Panc1 (cell line): ENCODE measurements at regions not wholly inside any gene's neighbourhood (a gene's known extent, or its start where the extent isn't known, plus 50 kb on each side); places are given as distances from the start of the nearest gene placed in this dataset.

Experiments
- ATAC-seq: fragments of 200-7000 bp; cut with Tn5 transposase; 2 replicates; pipeline ENCODE4 v1.9.1; 2020; ENCODE audit warnings: mild to moderate bottlenecking, moderate library complexity
- BruUV-seq: library from RNA; stranded (reverse); fragments of 400-500 nt; replicated peaks from 2 replicates; lab custom pipeline; 2021; lab: Mats Ljungman, UMichigan
- CTCF ChIA-PET: fragments of 300-600 bp; sonication (Branson Sonifier 250); formaldehyde crosslinking; loops from one replicate; lab custom pipeline; 2022; ENCODE audit warnings: antibody characterized with exemption; lab: Charles Lee
- POLR2A ChIA-PET: fragments of 300-600 bp; sonication (Branson Sonifier 250); formaldehyde crosslinking; loops from one replicate; lab custom pipeline; 2022; ENCODE audit warnings: antibody characterized with exemption; lab: Charles Lee
- DNase-seq: peaks from one replicate; pipeline ENCODE4 v3.0.0-alpha.2; 2010; ENCODE audit warnings: low read depth, low spot score
- H3K27ac ChIP-seq: 2 replicates; pipeline ENCODE4 v1.5.1; 2011; ENCODE audit warnings: mild to moderate bottlenecking, low read length, inconsistent platforms
- H3K27me3 ChIP-seq: fragments of 200-500 bp; sonication (Bioruptor generic); 2 replicates; pipeline ENCODE4 v1.6.0; 2014; ENCODE audit warnings: low read length, inconsistent platforms; ENCODE audit not compliant: control insufficient read depth, insufficient read depth
- H3K36me3 ChIP-seq: fragments of 200-500 bp; sonication (Bioruptor generic); 2 replicates; pipeline ENCODE4 v1.5.1; 2014; ENCODE audit warnings: inconsistent platforms, mild to moderate bottlenecking, low read length, moderate library complexity; ENCODE audit not compliant: control insufficient read depth, insufficient read depth
- H3K4me1 ChIP-seq: 2 replicates; pipeline ENCODE4 v1.5.1; 2011; ENCODE audit warnings: inconsistent platforms, mild to moderate bottlenecking, low read length, moderate library complexity; ENCODE audit not compliant: control insufficient read depth, insufficient read depth
- H3K4me3 ChIP-seq, 2 experiments: 2 replicates each; pipeline ENCODE4 v1.5.1; 2011 to 2012; ENCODE audit warnings: low read depth in 2 of 2, low read length in 2 of 2, mild to moderate bottlenecking in 2 of 2, inconsistent platforms in 1 of 2, moderate library complexity in 1 of 2
- H3K9me3 ChIP-seq: fragments of 200-500 bp; sonication (Bioruptor generic); 2 replicates; pipeline ENCODE4 v1.5.1; 2014; ENCODE audit warnings: low read depth, mild to moderate bottlenecking, inconsistent platforms, low read length, moderate library complexity; ENCODE audit not compliant: control insufficient read depth, insufficient read depth
- CTCF ChIP-seq: fragments of 450-650 bp; IDR thresholded peaks from 2 replicates; pipeline ENCODE4 v1.5.1; 2017; ENCODE audit warnings: mild to moderate bottlenecking
- POLR2AphosphoS5 ChIP-seq: IDR thresholded peaks from 2 replicates; pipeline ENCODE4 v1.6.1; 2012; ENCODE audit warnings: mild to moderate bottlenecking, low read depth, low read length, moderate library complexity
- REST ChIP-seq, 2 experiments: IDR thresholded peaks; 2 replicates each; pipeline ENCODE4 v1.6.1; 2011 to 2012; ENCODE audit warnings: low read depth in 2 of 2, control low read depth in 1 of 2, low read length in 1 of 2, mild to moderate bottlenecking in 1 of 2, moderate library complexity in 1 of 2; ENCODE audit not compliant: insufficient read depth in 1 of 2
- SIN3A ChIP-seq: IDR thresholded peaks from 2 replicates; pipeline ENCODE4 v1.6.1; 2012; ENCODE audit warnings: low read depth, mild to moderate bottlenecking, low read length, moderate library complexity, borderline replicate concordance; ENCODE audit not compliant: insufficient read depth
- TCF7L2 ChIP-seq: IDR thresholded peaks from 2 replicates; pipeline ENCODE4 v1.6.1; 2011; ENCODE audit warnings: mild to moderate bottlenecking, low read depth, low read length, inconsistent platforms
- in situ Hi-C: cut with HindIII; loops from 2 replicates; pipeline ENCODE4 v1.10.0; 2016; ENCODE audit warnings: low sequenced_read_pairs, low pct_unique_long_range_greater_than_20kb
- intact Hi-C: fragments of 100-400 bp; cut with micrococcal nuclease; formaldehyde crosslinking; loops from one replicate; pipeline ENCODE4 v1.10.0; 2022; ENCODE audit not compliant: unreplicated experiment

- in situ Hi-C loops (no loop called here), intact Hi-C loops (no loop called here)
- Histone ChIP-seq H3K27ac (no peak overlapping the region), H3K9me3 (no peaks in the 10 kb centered on the region), H3K36me3 (no peaks in the 10 kb centered on the region), H3K27me3 (no peaks in the 10 kb centered on the region), H3K4me1 (no peaks in the 10 kb centered on the region), H3K4me3 (no peak overlapping the region)
- ChIA-PET POLR2A (no interaction called here), CTCF (no interaction called here)
- BruUV-seq, result no TSS peak
- DNase-seq (no peak), ATAC-seq (no peak)
- TF ChIP-seq POLR2AphosphoS5, result no peak
- TF ChIP-seq REST (IDR thresholded peaks at IDR 0.05; ENCODE audit: insufficient read depth in 1 of 2, low read depth in 2 of 2, low read length in 1 of 2), result no peak
- no peak for TF ChIP-seq CTCF
- no peak for TF ChIP-seq TCF7L2
- TF ChIP-seq SIN3A, result no peak
Measured at GRCh38 chr7:46943996-46944395, 637.9 kb downstream of the TNS3 start.

GRCh38 chr7:46942574-46942973 is 639.3 kb downstream of the TNS3 start:
- ChIA-PET POLR2A (no interaction called here), CTCF (no interaction called here)
- Histone ChIP-seq H3K27ac (no peak overlapping the region), H3K27me3 (no peaks in the 10 kb centered on the region), H3K4me1 (no peaks in the 10 kb centered on the region), H3K9me3 (no peaks in the 10 kb centered on the region), H3K4me3 (no peak overlapping the region), H3K36me3 (no peaks in the 10 kb centered on the region)
- no peak for DNase-seq
- TF ChIP-seq TCF7L2 (no peak), REST (IDR thresholded peaks at IDR 0.05; ENCODE audit: insufficient read depth in 1 of 2, low read depth in 2 of 2, low read length in 1 of 2) (no peak), SIN3A (no peak), POLR2AphosphoS5 (no peak), CTCF (no peak)
- in situ Hi-C loops (no loop called here), intact Hi-C loops (no loop called here)
- BruUV-seq, result no TSS peak
- no peak for ATAC-seq
